Transverse colon (tissue), 3 donors: ENCODE measurements at regions not wholly inside any gene's neighbourhood (a gene's known extent, or its start where the extent isn't known, plus 50 kb on each side); places are given as distances from the start of the nearest gene placed in this dataset.

Experiments
- POLR2A ChIP-seq: fragments of 450-650 bp; IDR thresholded peaks from one replicate; pipeline ENCODE4 v1.6.1; 2016; ENCODE audit warnings: antibody characterized with exemption, mild to moderate bottlenecking, moderate library complexity
- POLR2AphosphoS5 ChIP-seq, 3 donors: sonication (generic); formaldehyde crosslinking; IDR thresholded peaks; one replicate each; pipeline ENCODE4 v1.6.1; 2016; ENCODE audit warnings: antibody characterized with exemption in 3 of 3

GRCh38 chr15:96037584-96037983 is 292.9 kb upstream of the NR2F2 start:
- TF ChIP-seq POLR2A (no peak), POLR2AphosphoS5 (IDR thresholded peaks at IDR 0.05) (no peak)
